Astrocyte of the spinal cord (primary cell): ENCODE measurements at regions not wholly inside any gene's neighbourhood (a gene's known extent, or its start where the extent isn't known, plus 50 kb on each side); places are given as distances from the start of the nearest gene placed in this dataset.

Source experiments
- DNase-seq: peaks from one replicate; pipeline ENCODE4 v3.0.0; 2011; ENCODE audit warnings: low read depth, low spot score
- H3K4me3 ChIP-seq: 2 replicates; pipeline ENCODE4 v1.5.1; 2011; ENCODE audit warnings: low read depth, mild to moderate bottlenecking, low read length, moderate library complexity
- CTCF ChIP-seq: IDR thresholded peaks from 2 replicates; pipeline ENCODE4 v1.5.1; 2012; ENCODE audit warnings: low read depth, mild to moderate bottlenecking, low read length, inconsistent platforms
- in situ Hi-C: cut with HindIII; loops from 2 replicates; pipeline ENCODE4 v1.10.0; 2017; ENCODE audit warnings: low sequenced_read_pairs

DNA sequence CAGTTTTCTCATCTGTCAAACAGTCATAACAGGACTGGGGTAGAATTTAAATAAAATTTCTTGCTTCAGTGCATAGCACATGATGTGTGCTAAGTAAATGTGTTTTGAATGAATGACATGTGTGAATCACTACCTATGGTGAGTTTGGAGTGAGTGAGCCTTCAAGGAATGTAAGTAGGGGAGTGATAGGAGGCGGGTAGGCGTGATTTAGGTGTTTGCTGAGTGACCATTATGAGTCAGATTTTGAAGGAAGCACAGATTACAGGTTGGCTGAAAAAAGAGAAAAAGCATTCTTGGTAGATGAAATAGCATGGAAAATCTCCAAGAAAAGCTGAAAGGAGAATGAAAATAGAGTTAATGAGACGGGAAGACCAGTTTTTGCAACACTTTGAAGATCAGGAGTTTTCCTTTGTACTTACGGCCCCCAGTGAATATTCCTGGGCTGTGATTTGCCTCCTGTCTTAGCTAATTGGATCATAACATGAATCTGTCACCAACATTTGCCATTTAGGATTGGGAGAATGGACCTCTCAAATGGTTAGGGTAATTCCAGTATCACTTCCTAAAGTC lies 136.9 kb upstream of the GATA6 start:
- peak; percentile 93 for DNase-seq
- in situ Hi-C loops: no loop called here

GRCh38 chr18:22033085-22033484 lies 136.3 kb upstream of the GATA6 start:
- no peak overlapping the region for H3K4me3 ChIP-seq
- no peak for DNase-seq
- in situ Hi-C loops: no loop called here
- no peak for TF ChIP-seq CTCF

More for the DNA sequence above, 136.9 kb upstream of the GATA6 start:
- H3K4me3 ChIP-seq: no peak overlapping the region
- no peak for TF ChIP-seq CTCF

DNA sequence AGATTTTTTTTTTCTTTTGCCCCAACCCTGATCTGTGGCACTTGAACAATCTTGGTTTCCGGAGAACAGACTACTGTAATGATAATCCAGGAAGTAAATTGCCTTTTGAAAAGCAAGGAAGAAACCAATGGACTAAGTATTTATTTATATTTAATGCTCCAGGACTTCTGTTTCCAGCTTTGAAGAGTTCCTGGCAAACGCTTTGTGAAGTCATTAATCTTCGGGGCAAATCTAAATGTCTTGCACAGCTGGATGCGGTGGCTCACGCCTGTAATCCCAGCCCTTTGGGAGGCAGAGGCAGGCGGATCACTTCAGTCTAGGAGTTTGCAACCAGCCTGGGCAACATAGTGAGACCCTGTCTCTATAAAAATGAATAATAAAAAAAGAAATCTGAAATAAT lies 135.1 kb upstream of the GATA6 start:
- in situ Hi-C loops: no loop called here
- no peak for TF ChIP-seq CTCF
- H3K4me3 ChIP-seq: no peak overlapping the region
- peak; percentile 18 for DNase-seq

DNA sequence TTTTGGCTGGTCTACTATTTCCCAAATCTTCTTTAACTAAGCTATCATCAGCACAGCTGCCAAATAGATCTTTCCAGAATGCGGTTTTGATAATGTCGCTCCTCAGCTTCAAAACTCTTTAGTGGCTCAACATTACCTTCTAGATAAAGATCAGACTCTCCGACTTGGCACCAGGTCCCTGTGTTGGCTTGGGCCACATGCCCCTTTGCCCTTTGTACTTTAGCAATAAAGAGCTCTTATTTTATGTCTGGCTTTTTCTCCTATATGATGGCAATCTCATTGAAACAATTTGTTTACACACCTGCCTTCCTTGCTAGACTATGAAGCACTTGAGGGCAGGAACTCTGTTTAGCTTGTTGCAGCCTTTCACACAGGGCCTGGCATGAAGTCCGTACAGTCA lies 128.9 kb upstream of the GATA6 start:
- DNase-seq: no peak
- in situ Hi-C loops: no loop called here
- TF ChIP-seq CTCF: no peak
- H3K4me3 ChIP-seq: no peak overlapping the region

DNA sequence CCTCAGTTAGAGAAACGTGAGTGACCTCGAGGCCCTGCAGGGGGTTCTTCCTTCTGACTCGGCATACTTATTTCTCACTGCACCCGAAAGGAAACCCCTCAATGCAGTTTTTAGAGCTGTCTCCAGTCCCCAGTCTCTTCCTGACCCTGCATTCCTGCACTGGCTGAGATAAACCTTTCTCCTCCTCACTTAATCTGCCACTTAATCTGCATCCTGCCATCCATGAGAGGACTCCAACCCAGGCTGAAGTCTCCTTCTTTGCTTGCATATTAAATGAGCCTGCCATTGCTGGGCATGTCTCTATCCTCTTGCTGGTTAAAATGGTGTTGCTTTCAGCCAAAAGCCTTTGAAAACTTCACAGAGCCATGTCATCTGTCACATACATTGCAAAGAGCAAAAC lies 125.6 kb upstream of the GATA6 start:
- in situ Hi-C loops: no loop called here
- H3K4me3 ChIP-seq: no peak overlapping the region
- no peak for TF ChIP-seq CTCF
- DNase-seq: no peak

GRCh38 chr18:22044474-22045220 lies 124.7 kb upstream of the GATA6 start:
- no peak for DNase-seq
- in situ Hi-C loops: no loop called here
- no peak for TF ChIP-seq CTCF
- no peak overlapping the region for H3K4me3 ChIP-seq
